Keratinocyte (primary cell): ENCODE measurements at regions not wholly inside any gene's neighbourhood (a gene's known extent, or its start where the extent isn't known, plus 50 kb on each side); places are given as distances from the start of the nearest gene placed in this dataset.
"Not testable (repeated sequence)": the region's sequence is repeated elsewhere in the genome, so short reads cannot be mapped to it uniquely, and the experiment has no call there.

Source experiments
- EZH2 ChIP-seq: IDR thresholded peaks from one replicate; pipeline ENCODE4 v1.6.1; 2012; ENCODE audit warnings: inconsistent platforms, mild to moderate bottlenecking, low read length, moderate library complexity
- TF ChIP-seq, protein P1 (sequence below), 3 experiments: IDR thresholded peaks in 1 of 3; conservative IDR thresholded peaks in 1 of 3; optimal IDR thresholded peaks in 1 of 3; 2 replicates in 2 of 3; 3 replicates in 1 of 3; pipeline versions ENCODE3 to v1.5.1; 2011; ENCODE audit warnings: low read length in 3 of 3, mild to moderate bottlenecking in 3 of 3, moderate library complexity in 2 of 3, control low read depth in 1 of 3, inconsistent platforms in 1 of 3; ENCODE audit not compliant: insufficient read depth in 2 of 3; ENCODE audit errors: extremely low read depth in 1 of 3

DNA sequence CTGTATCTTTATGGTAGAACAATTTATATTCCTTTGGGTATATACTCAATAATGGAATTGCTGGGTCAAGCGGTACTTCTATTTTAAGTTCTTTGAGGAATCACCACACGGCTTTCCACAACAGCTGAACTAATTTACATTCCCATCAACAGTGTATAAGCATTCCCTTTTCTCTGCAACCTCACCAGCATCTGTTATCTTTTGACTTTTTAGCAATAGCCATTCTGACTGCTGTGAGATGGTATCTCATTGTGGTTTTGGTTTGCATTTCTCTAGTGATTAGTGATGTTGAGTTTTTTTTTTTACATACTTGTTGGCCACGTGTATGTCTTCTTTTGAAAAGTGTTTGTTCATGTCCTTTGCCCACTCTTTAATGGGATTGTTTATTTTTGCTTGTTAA, 184.7 kb upstream of the CTAGE1 start:
- not testable (repeated sequence) for TF ChIP-seq EZH2
- TF ChIP-seq, protein P1, sequence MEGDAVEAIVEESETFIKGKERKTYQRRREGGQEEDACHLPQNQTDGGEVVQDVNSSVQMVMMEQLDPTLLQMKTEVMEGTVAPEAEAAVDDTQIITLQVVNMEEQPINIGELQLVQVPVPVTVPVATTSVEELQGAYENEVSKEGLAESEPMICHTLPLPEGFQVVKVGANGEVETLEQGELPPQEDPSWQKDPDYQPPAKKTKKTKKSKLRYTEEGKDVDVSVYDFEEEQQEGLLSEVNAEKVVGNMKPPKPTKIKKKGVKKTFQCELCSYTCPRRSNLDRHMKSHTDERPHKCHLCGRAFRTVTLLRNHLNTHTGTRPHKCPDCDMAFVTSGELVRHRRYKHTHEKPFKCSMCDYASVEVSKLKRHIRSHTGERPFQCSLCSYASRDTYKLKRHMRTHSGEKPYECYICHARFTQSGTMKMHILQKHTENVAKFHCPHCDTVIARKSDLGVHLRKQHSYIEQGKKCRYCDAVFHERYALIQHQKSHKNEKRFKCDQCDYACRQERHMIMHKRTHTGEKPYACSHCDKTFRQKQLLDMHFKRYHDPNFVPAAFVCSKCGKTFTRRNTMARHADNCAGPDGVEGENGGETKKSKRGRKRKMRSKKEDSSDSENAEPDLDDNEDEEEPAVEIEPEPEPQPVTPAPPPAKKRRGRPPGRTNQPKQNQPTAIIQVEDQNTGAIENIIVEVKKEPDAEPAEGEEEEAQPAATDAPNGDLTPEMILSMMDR (optimal IDR thresholded peaks at IDR 0.05 in 1 of 3, IDR thresholded peaks at IDR 0.05 in 1 of 3, conservative IDR thresholded peaks at IDR 0.05 in 1 of 3; ENCODE audit: extremely low read depth in 1 of 3, insufficient read depth in 2 of 3, low read length in 3 of 3) = not testable (repeated sequence)
